Fibroblast of skin of scalp (primary cell): ENCODE measurements at regions not wholly inside any gene's neighbourhood (a gene's known extent, or its start where the extent isn't known, plus 50 kb on each side); places are given as distances from the start of the nearest gene placed in this dataset.
"Not testable (repeated sequence)": the region's sequence is repeated elsewhere in the genome, so short reads cannot be mapped to it uniquely, and the experiment has no call there.

Experiments
- DNase-seq: peaks from one replicate; pipeline ENCODE4 v3.0.0-alpha.2; 2013

DNA sequence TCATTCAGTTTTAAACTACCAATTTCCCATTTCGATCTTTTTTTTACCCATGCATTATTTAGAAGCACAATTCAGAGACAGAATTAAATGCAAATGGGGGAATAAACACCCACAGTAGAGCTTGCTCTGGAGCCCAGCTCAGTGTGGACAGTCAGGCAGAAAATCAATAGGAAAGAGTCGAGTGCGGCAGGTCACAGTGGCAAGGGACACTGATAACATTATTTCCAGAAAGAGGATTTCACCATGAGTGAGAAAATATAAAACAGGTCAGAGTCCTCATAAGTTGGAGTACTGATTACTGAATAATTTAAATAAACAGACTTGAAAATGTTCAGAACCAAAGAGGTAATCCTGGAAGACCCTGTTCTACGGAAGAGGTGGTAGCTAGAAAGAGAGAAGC, 532.5 kb downstream of the CCSER2 start:
- DNase-seq = no peak

DNA sequence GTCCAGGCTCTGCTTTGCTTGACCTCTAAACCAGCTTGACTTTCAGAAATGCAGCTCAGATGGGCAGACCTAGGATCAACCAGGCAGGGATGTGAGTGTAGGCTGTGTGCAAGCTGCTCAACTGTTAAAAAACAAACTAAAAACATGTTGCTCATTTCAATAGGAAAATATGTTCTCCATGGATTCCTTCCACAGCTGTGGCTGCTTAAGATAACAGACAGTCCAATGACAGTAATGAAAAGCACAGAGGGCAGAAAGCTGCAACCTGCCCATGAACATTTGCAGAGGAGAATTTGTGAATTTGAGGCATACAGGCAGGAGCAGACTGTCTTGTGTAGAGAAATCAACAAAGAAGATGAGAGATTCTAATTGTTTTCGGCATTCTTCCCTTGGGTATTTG, 534.2 kb downstream of the CCSER2 start:
- no peak for DNase-seq

DNA sequence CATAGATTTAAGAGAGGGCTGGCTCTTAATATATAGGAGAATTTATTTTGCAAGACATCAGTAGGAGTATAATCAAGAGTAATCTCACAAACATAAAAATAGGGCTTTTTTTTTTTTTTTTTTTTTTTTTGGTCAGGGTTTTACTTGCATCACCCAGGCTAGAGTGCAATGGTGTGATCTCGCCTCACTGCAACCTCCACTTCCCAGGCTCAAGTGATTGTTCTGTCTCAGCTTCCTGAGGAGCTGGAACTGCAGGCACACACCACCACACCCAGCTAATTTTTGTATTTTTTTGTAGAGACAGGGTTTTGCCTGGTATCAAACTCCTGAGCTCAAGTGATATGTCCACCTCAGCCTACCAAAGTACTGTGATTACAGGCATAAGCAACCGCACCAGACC, 535.3 kb downstream of the CCSER2 start:
- DNase-seq = no peak

DNA sequence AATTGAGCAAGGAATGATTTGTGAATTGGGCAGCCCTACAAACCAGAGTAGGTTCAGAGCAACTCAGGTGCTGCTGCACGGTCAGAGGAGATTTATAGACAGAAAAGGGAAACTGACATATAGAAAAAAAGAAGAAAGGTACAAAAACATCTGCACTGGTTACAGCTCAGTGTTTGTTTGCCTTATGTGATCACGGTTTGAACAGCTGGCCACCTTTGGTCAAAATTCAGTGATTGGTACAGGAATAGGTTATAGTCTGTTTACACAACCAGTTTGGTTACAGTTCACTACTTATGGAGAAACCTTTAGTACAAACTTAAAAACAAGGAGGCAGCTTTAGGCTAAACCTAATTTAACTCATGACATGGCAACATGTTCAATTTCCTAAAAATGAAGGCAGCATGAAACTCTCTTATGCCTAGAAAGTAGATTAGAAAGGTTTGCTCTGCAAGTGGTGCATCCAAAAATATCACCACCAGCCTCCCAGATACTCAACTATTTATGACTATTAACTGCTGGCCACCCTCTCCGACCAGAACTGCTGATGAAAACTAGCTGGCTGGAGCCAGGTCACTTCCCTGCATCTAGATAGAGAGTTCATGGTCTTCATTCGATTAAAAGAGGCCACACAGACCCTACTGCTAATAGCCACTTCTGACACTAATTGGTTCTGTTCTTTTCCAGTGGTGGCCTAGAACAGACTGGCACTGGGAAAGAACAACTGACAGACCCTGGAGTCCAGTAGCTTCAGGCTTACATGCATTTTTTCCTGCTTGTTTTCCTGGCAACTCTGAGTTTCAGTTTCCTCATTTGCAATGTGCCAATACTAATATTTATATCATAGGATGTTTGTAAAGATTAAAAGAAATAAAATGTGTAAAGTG, 548.0 kb downstream of the CCSER2 start:
- DNase-seq = no peak

DNA sequence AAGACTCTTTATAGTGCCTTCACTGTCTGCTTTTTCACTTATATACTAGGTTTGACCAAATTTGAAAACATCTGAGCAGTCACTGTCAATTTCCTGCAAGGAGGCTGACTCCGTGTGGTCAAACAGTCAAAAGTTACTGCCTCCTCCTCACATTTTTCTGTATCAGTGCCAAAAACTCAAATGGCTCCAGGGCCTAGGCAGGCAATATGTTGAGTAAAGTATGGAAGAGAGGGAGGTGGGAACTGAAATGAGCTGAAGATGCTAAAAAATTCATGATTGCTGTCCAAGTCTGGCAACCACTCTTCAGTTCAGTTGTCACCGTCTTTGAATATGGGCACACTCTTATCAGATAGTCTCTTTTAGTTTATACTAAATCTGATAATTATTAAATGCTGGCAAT, 551.6 kb downstream of the CCSER2 start:
- peak; percentile 1 for DNase-seq

DNA sequence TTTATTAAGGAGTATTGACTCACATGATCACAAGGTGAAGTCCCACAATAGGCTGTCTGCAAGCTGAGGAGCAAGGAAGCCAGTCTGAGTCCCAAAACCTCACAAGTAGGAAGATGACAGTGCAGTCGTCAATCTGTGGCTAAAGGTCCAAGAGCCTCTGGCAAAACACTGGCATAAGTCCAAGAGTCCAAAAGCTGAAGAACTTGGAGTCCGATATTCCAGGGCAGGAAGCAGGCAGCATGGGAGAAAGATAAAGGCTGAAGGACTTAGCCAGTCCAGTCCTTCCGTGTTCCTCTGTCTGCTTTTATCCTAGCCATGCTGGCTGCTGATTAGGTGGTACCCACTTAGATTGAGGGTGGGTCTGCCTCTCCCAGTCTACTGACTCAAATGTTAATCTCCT, 553.3 kb downstream of the CCSER2 start:
- not testable (repeated sequence) for DNase-seq

DNA sequence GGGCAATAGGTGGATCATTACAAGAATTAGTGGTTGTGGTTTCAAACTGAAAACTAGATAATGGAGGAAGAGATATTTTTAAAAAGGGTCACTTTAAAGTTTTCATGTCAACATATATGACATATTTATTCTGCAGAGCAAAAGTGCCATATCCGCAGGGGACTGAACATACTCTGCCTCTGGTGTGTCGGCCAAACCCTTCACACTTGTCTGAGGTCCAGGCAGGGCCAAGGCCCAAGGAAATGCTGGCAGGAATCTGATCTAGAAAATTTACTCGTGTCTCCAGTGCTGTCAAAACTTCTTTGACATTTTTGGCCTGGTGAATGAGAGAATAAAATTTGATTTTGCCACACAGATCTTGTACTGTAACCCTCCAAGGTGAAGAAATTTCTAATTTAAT, 562.3 kb downstream of the CCSER2 start:
- DNase-seq = no peak

DNA sequence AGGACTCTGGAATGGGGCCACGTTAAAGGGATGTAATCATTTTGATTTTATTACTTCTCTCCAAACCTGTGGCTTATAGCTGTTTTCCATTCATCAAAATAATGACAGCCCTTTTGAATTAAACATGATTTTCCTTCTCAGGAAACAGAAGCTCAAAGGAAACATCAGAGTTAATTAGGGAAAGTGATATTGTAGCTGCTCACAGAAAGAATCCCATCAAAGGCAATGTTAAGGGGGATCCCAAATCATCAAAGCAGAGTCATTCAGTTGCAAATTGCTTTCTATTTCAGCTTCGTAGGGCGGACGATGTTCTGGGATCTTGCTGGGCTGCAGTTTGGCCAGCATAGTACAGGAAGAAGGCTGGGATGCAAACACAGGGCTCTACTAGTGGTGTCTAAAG, 563.2 kb downstream of the CCSER2 start:
- DNase-seq = no peak

DNA sequence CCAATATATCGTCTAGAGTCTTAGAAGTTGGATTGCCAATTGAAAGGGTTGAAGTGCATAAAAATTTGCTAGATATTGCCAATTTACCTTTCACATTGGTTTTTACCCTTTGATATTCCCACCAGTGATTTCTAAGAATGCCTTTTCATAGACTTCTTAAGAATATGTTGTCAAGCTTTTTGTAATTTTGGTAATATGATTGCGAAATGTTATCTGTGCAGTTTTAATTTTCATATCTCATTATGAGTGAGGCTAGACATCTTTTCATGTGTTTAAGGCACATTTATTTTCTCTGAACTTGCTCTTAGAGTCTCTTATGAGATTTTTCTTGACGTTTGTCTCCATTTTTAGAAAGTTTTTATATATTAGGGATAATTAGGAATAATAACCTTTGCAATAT, 567.2 kb downstream of the CCSER2 start:
- DNase-seq = no peak

DNA sequence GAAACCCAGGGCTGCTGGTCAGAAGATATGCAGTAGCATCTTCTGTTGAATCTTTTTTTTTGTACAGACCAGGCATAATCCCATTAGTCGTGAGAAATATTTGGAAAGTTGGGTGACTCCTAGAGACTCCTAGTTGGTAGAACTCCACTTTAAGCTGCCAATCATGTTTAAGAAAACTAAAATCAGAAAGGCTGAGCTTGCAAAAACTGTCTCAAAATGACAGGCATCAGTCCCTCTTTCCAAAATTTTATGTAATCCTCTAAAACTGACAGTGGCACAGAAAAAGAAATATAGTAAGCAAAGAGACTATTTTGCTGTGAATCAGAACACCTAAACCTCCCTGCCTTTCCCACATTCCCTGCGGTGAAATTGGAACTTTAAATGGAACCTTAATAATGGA, 568.5 kb downstream of the CCSER2 start:
- DNase-seq = no peak

DNA sequence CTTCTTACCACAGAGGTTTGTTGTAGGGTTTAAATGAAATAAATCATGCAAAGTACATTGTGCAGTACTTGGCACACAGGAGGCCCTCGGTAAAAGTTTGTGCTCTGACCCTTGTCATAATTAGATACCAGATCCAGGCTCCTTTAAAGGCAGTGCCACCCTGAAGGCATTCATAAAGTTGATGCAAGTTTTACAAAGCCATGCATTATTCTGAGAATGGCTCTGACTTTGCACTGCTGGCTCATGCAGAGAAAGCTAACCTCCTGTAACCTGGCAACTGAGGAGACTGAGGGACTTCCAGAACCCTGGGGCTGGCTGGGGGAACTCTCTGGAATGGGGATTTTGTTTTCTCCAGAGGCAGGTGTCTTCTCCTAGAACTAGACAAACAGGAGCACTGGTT, 570.9 kb downstream of the CCSER2 start:
- no peak for DNase-seq

DNA sequence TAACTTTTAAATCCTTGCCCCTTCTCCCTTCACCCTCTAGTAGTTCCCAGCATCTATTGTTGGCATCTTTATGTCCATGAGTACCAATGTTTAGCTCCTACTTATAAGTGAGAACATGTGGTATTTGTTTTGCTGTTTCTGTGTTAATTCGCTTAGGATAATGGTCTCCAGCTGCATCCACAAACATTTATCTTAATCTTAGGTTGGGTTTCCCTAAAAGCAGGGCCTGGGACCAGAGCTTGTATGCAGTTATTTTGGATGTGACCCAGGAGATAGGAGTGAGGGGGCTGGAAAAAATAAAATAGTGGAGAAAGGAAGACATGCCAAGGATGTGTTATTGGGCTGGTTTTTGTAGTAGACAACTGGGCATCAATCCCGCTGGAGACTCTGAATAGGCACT, 571.8 kb downstream of the CCSER2 start:
- no peak for DNase-seq

DNA sequence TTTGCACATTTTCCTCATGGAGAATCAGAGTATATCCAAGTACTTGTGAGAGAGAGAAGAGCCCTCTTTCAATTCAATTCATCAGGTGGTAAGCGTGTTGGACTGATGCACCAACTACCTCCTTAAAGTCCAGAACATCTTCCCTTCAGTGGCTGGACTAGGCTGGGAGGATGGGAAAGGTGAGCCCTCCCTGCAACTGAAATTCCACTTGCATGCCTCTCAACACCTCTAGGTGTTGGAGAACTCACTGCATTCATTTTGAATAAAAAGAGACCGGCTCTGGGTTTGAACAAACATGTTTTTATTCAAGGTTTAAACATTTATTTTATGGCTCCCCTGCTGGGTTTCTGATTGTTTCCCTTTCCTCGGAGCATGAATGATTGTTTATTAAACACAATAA, 573.5 kb downstream of the CCSER2 start:
- DNase-seq = no peak

DNA sequence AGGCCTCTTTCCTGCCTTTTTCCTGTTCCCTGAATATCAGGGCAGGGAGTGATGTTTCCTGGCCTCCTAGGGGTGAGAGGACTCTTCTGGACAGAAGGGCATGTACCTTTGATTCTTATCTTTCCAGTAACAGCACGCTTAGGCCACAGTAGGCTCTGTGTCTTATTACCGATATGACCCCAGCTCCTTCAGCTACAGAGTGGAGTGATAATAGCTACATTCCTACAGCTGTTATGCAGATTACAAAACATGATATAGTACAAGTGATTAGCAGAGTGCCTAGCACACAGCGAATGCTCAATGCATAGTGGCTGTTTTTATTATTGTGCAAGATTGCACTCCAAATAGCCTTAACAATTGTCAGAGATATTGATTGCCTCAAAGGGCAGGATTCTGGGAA, 574.2 kb downstream of the CCSER2 start:
- DNase-seq = no peak

DNA sequence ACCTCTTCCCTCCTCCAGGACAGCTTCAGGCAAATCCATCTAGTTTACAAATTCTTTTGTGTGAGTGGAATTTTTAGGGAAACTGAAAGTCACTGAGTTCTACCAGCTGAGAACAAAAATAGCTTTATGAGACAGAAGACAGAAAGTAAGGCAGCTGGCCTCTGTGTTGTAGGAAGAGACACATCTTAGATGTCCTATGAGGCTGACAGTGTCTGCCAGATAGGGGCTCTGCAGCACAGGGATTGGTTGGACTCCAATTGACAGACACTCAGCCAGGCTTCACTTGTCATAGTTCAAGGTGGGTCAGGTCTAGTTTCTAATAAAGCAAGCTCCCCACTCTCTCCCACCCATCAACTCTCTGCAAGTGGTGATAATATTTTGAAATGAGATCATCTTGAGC, 574.9 kb downstream of the CCSER2 start:
- no peak for DNase-seq

DNA sequence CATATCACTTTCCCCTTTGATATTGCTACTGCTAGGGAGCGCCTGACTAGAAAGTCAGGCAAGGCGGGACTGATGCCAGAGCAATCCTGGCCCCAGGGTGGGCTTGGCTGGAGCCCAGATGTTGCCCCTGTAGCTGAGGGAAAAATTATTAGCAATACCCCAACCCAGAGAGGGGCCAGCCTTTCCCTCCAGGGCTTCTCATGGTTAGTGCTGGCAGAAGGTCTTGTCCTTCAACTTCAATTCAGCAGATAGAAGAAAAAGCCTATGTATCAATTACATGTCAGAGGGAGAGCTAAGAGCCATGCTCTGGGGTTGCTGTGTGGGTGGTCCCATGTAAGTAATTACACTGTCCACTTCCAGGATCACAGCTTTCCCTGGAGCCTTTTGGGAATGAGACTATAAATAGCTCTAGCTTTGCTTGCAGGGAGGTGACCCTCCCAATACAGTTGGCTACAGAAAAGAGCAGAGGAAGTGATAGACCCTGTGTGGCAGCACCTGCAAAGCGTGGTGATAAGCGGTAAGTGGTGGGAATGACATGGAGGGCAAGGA, 579.1 kb downstream of the CCSER2 start:
- no peak for DNase-seq

DNA sequence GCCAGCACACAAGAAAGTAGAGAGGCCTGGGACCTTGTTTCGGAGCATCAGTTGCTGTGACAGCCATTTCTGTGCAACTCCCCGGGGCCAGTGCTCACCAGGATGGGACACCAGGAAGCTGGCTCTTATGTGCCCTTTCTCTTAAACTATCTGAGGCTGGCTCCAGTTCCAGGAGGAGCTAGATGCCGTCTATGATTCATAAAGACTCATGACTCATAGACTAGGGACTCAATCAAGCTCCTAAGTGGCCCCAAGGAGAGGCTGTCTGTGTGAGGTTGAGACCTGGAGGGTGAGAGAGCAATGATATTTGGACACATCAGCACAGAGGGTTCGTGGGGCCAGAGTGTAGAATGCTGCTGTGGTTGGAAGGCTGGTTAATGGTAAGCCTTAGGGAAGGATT, 580.1 kb downstream of the CCSER2 start:
- peak; percentile 6 for DNase-seq

DNA sequence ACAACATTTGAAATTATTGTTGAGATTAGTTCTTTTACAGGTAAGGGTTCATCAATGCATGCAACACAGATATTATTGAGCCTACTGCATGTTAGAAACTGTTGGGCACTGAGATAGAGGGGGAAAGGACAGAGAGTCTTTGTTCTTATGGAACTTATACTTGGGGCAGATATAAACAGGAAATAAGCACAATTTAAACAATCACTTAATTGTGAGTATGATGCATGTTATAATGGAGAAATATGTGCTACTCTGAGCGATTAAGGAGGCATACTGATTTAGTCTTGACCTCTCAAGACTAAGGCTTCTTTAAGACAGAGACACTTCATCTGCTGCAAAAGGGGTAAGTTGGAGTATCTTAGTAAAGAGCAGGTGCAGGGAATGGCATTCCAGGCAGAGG, 593.3 kb downstream of the CCSER2 start:
- no peak for DNase-seq

DNA sequence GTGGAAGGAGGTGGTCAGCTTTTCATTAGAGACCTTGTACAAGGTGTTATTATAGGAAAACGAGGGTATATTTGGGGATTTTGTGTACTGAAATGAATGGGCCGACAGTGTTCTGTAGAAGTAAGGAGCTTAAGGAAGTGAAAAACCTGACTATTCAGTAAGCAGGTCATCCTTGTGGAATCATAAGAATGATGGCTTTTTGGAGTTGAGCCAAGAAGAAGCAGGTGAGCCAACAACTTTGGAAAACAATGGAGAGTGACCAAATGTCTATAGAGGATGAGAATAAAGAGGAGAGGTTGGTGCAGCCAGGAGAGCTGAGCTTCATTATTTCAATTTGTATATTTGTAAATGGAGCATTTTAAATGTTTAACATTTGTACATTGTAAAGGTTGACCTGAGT, 595.7 kb downstream of the CCSER2 start:
- DNase-seq = no peak

DNA sequence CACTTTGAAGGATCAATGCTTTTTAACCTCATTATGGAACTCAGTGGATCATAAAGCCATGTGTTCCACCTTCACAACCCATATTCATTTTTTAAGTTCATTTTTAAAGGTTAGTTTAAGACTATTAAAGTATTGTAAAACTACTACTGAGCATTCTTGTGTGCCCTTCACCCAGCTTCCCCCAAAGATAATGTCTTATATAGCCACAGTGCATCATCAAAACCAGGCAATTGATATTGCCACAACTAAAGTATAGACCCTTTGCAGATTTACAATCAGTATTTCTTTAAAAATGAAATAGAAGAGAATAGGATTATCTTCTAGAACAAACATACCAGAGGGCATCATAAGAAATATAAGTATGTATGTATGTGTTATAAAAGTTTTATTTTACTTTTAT, 597.1 kb downstream of the CCSER2 start:
- DNase-seq = no peak

DNA sequence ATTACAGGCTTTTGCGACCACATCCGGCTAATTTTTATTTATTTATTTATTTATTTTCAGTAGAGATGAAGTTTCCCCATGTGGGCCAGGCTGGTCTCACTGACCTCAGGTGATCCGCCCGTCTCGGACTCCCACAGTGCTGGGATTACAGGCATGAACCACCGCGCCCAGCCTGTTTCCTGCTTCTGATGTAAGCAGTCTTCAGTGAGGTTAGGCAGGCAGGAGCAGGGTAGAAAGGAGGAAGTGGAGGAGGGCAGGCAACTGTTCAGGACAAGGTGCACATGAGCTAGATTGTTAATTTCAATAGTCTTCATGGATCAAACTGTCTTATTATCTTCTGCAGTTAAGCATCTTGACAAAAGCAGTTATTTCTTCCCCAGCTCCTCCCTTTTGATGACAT, 605.0 kb downstream of the CCSER2 start:
- no peak for DNase-seq

DNA sequence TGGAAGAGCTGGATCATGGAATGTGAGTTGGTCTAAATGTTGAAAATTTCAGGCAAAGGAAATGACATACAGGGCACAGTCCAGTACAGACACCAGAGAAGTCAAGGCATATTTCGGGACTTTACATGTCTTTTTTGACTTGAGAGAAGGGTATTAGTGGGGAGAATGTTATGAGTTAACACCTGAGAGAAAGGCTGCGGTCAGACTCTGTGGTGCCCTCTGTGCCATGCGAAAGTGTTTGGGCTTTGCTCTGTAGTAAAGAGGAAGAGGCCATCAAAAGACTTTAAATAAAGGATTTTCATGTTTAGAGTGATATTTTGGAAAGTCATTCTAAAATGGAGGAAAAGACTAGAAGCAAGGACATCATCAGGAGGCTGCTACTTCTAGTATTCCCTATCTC, 607.4 kb downstream of the CCSER2 start:
- no peak for DNase-seq

DNA sequence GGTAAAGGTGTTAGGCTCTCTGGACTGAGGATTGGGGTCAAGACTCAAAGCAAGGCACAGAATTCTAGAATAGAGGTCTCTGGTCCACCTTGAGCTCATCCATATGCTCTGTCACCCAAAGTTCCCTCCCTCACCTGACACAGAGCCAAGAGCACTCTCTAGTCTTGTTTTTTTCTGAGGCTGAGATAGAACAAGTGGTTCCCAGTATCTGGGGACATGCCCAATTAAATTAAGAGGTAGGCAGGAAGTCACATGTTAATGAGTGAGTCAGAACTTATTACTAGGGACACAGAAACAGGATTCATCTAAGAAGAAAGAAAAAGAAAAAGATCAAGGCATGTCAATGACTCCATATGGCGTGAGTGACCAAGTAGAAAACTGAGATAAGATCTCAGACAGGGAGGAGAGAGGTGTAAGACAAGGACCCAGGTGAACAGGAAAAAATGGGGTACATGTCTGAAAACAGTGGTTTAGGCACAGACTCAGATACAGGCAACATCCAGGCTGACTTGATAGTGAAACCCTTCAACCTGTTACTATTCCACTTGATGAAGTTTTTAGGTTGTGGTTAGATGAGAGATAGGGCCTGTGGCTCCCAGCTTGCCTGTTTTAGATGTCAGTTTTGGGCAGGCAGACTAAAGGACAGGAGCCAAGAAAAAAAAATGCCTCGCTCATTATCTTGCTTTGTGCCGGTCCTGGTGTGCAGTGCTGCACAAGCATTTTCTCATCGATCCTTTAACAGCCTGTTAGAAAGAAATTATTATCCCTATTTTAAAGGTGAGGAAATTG, 609.9 kb downstream of the CCSER2 start:
- no peak for DNase-seq

DNA sequence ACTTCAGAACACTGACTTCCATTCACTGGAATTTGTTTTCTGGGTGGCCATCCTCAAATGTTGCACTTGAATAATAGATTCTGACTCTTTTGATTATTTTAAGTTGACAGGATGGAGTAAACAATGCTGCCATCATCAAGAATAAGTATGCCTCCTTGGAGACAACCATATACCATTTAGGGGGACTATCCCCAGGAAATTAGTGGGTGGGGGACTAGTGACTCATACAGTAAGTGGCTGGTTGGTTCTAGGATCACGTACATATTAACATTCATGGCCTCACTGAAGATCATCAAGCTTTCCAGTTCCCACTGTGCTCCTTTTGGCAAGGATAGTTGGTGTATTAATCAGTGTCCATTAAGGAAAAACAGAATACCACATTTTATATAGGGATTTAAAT, 615.2 kb downstream of the CCSER2 start:
- DNase-seq = no peak
